NK-92 treated with Interleukin-12 subunit alpha and Interleukin-12 subunit beta, amount 100 ng/mL, for 24 hours (cell line): ENCODE measurements at regions not wholly inside any gene's neighbourhood (a gene's known extent, or its start where the extent isn't known, plus 50 kb on each side); places are given as distances from the start of the nearest gene placed in this dataset.
A peak's percentile ranks its signal among the peaks of the same experiment; 100 is the strongest.
"Not testable (repeated sequence)": the region's sequence is repeated elsewhere in the genome, so short reads cannot be mapped to it uniquely, and the experiment has no call there.

Source experiments
- DNase-seq: peaks from one replicate; lab custom pipeline; 2025; lab: John Stamatoyannopoulos, UW

GRCh38 chr14:65834812-65835211 lies 422.3 kb downstream of the FUT8 start:
- no peak for DNase-seq

GRCh38 chr14:65835501-65835900 lies 423.0 kb downstream of the FUT8 start:
- no peak for DNase-seq

- DNase-seq, result no peak
These were observed 426.0 kb downstream of the FUT8 start for GRCh38 chr14:65838565-65838964.

GRCh38 chr14:65840118-65840751 lies 427.7 kb downstream of the FUT8 start:
- no peak for DNase-seq

GRCh38 chr14:65840786-65841185 lies 428.3 kb downstream of the FUT8 start:
- DNase-seq, result no peak

- no peak for DNase-seq
These were observed 433.8 kb downstream of the FUT8 start for GRCh38 chr14:65846196-65846868.

- peak; percentile 57 for DNase-seq
These were observed 434.7 kb downstream of the FUT8 start for GRCh38 chr14:65847075-65847847.

GRCh38 chr14:65847931-65848330 lies 435.4 kb downstream of the FUT8 start:
- not testable (repeated sequence) for DNase-seq

- DNase-seq, result no peak
These were observed 436.6 kb downstream of the FUT8 start for GRCh38 chr14:65849091-65849490.

GRCh38 chr14:65849558-65849957 lies 437.0 kb downstream of the FUT8 start:
- DNase-seq, result no peak

- no peak for DNase-seq
These were observed 438.1 kb downstream of the FUT8 start for GRCh38 chr14:65850429-65851135.

- no peak for DNase-seq
These were observed 440.2 kb downstream of the FUT8 start for GRCh38 chr14:65852689-65853088.

GRCh38 chr14:65853407-65853955 lies 441.0 kb downstream of the FUT8 start:
- no peak for DNase-seq

GRCh38 chr14:65854215-65854614 lies 441.7 kb downstream of the FUT8 start:
- DNase-seq, result no peak

GRCh38 chr14:65860956-65861611 lies 448.6 kb downstream of the FUT8 start:
- DNase-seq, result no peak

GRCh38 chr14:65864549-65864948 lies 452.0 kb downstream of the FUT8 start:
- DNase-seq, result no peak

GRCh38 chr14:65864984-65865383 lies 452.5 kb downstream of the FUT8 start:
- DNase-seq, result no peak

- DNase-seq, result no peak
These were observed 453.9 kb downstream of the FUT8 start for GRCh38 chr14:65866448-65866847.

- no peak for DNase-seq
These were observed 454.4 kb downstream of the FUT8 start for GRCh38 chr14:65866886-65867285.

GRCh38 chr14:65867333-65867732 lies 454.8 kb downstream of the FUT8 start:
- DNase-seq, result no peak

GRCh38 chr14:65872536-65872935 lies 460.0 kb downstream of the FUT8 start:
- no peak for DNase-seq

GRCh38 chr14:65877166-65877565 lies 464.6 kb downstream of the FUT8 start:
- no peak for DNase-seq
